Natural killer cell (primary cell): ENCODE measurements at regions not wholly inside any gene's neighbourhood (a gene's known extent, or its start where the extent isn't known, plus 50 kb on each side); places are given as distances from the start of the nearest gene placed in this dataset.

Experiments used
- ATAC-seq, 3 donors: fragments of 150-1000 bp in 2 of 3; fragments of 200-7000 bp in 1 of 3; cut with Tn5 transposase; 1 replicate in 1 of 3; 2 replicates in 2 of 3; pipeline ENCODE4 v1.10.0; 2021; ENCODE audit warnings: mild to moderate bottlenecking in 2 of 3, moderate library complexity in 2 of 3
- DNase-seq, 2 donors: peaks; one replicate each; pipeline versions ENCODE4 v3.0.0 to v3.0.0-alpha.2; 2013 to 2021; ENCODE audit warnings: mixed read lengths in 1 of 2
- H3K27ac ChIP-seq: one replicate; pipeline ENCODE4 v1.5.1; 2013; ENCODE audit warnings: mild to moderate bottlenecking, low read length
- H3K27me3 ChIP-seq: one replicate; pipeline ENCODE4 v1.6.1; 2013; ENCODE audit warnings: low read length; ENCODE audit not compliant: control insufficient read depth, insufficient read depth
- H3K36me3 ChIP-seq: one replicate; pipeline ENCODE4 v1.6.1; 2013; ENCODE audit warnings: low read length; ENCODE audit not compliant: control insufficient read depth, insufficient read depth
- H3K4me1 ChIP-seq: one replicate; pipeline ENCODE4 v1.6.1; 2013; ENCODE audit warnings: low read length; ENCODE audit not compliant: control insufficient read depth, insufficient read depth
- H3K4me3 ChIP-seq: one replicate; pipeline ENCODE4 v1.5.1; 2013; ENCODE audit warnings: low read length
- H3K9me3 ChIP-seq: one replicate; pipeline ENCODE4 v1.6.1; 2013; ENCODE audit warnings: low read length; ENCODE audit not compliant: control insufficient read depth, insufficient read depth
- H3K27ac Mint-ChIP-seq, 2 donors: one replicate each; pipeline ENCODE4 v1.8.0; 2022; ENCODE audit warnings: mild to moderate bottlenecking in 2 of 2, mixed read lengths in 2 of 2, moderate library complexity in 1 of 2
- H3K27me3 Mint-ChIP-seq, 2 donors: one replicate each; pipeline ENCODE4 v1.8.0; 2022; ENCODE audit warnings: low read depth in 2 of 2, mixed read lengths in 2 of 2
- H3K36me3 Mint-ChIP-seq: one replicate; pipeline ENCODE4 v1.8.0; 2022; ENCODE audit warnings: mixed read lengths
- H3K4me1 Mint-ChIP-seq, 2 donors: one replicate each; pipeline ENCODE4 v1.8.0; 2022; ENCODE audit warnings: mixed read lengths in 2 of 2
- H3K4me3 Mint-ChIP-seq: one replicate; pipeline ENCODE4 v1.8.0; 2022; ENCODE audit warnings: mild to moderate bottlenecking, moderate library complexity, mixed read lengths
- H3K9me3 Mint-ChIP-seq, 2 donors: one replicate each; pipeline ENCODE4 v1.8.0; 2022; ENCODE audit warnings: mixed read lengths in 2 of 2
- CTCF ChIP-seq: fragments of 200-600 bp; IDR thresholded peaks from one replicate; pipeline ENCODE4 v1.8.0; 2022; ENCODE audit warnings: antibody characterized with exemption
- WGBS: methylation state at CpG from one replicate; pipeline ENCODE4 v1.1.7; 2013; ENCODE audit warnings: missing lambda C conversion rate; ENCODE audit not compliant: insufficient coverage; 5-methylcytosine and 5-hydroxymethylcytosine counted together
- intact Hi-C: fragments of 100-400 bp; cut with micrococcal nuclease; formaldehyde crosslinking; loops from one replicate; pipeline ENCODE4 v1.14.2; 2022

- no peak overlapping the region for H3K27ac ChIP-seq
- no peak overlapping the region for H3K4me3 Mint-ChIP-seq
- no peaks in the 10 kb centered on the region for H3K9me3 ChIP-seq
- H3K4me3 ChIP-seq: no peak overlapping the region
- H3K27ac Mint-ChIP-seq: no peak overlapping the region
- no peaks in the 10 kb centered on the region for H3K36me3 ChIP-seq
- WGBS: 60% methylated on average over 2 of the region's 2 CpGs
- no peak for DNase-seq
- ATAC-seq: no peak
- H3K4me1 ChIP-seq: no peaks in the 10 kb centered on the region
- no peaks in the 10 kb centered on the region for H3K36me3 Mint-ChIP-seq
- peaks cover 8 to 30% of the 10 kb centered on the region in 2 donors for H3K27me3 Mint-ChIP-seq
- no peaks in the 10 kb centered on the region for H3K4me1 Mint-ChIP-seq
- no peaks in the 10 kb centered on the region for H3K27me3 ChIP-seq
- intact Hi-C loops: no loop called here
- H3K9me3 Mint-ChIP-seq: no peaks in the 10 kb centered on the region
- TF ChIP-seq CTCF: no peak
Observed at GRCh38 chr4:169849456-169849855, 91.7 kb upstream of the HPF1 start.

GRCh38 chr4:169848018-169848417 is 90.3 kb upstream of the HPF1 start:
- Histone ChIP-seq H3K27ac (no peak overlapping the region), H3K9me3 (no peaks in the 10 kb centered on the region), H3K36me3 (no peaks in the 10 kb centered on the region), H3K4me3 (no peak overlapping the region), H3K27me3 (no peaks in the 10 kb centered on the region), H3K4me1 (no peaks in the 10 kb centered on the region)
- Mint-ChIP-seq H3K4me3 (no peak overlapping the region), H3K36me3 (no peaks in the 10 kb centered on the region), H3K27ac (no peak overlapping the region), H3K9me3 (no peaks in the 10 kb centered on the region), H3K27me3 (peaks cover 10 to 23% of the 10 kb centered on the region in 2 donors), H3K4me1 (no peaks in the 10 kb centered on the region)
- TF ChIP-seq CTCF: no peak
- ATAC-seq (no peak), DNase-seq (no peak)
- 57% methylated on average over 5 of the region's 5 CpGs for WGBS
- intact Hi-C loops: no loop called here

GRCh38 chr4:169847171-169847570 is 89.4 kb upstream of the HPF1 start:
- TF ChIP-seq CTCF: no peak
- Mint-ChIP-seq H3K27me3 (peaks cover 9 to 16% of the 10 kb centered on the region in 2 donors), H3K4me3 (no peak overlapping the region), H3K36me3 (no peaks in the 10 kb centered on the region), H3K27ac (no peak overlapping the region), H3K9me3 (no peaks in the 10 kb centered on the region), H3K4me1 (no peaks in the 10 kb centered on the region)
- ATAC-seq (no peak), DNase-seq (no peak)
- WGBS: 48% methylated on average over 3 of the region's 3 CpGs
- Histone ChIP-seq H3K27ac (no peak overlapping the region), H3K36me3 (no peaks in the 10 kb centered on the region), H3K4me3 (no peak overlapping the region), H3K9me3 (no peaks in the 10 kb centered on the region), H3K4me1 (no peaks in the 10 kb centered on the region), H3K27me3 (no peaks in the 10 kb centered on the region)
- intact Hi-C loops: no loop called here

- 100% methylated on average over 2 of the region's 2 CpGs for WGBS
- Mint-ChIP-seq H3K27me3 (peaks cover 9 to 16% of the 10 kb centered on the region in 2 donors), H3K4me1 (no peaks in the 10 kb centered on the region), H3K9me3 (no peaks in the 10 kb centered on the region), H3K27ac (no peak overlapping the region), H3K4me3 (no peak overlapping the region), H3K36me3 (no peaks in the 10 kb centered on the region)
- no peak overlapping the region for H3K4me3 ChIP-seq
- no peaks in the 10 kb centered on the region for H3K9me3 ChIP-seq
- DNase-seq (no peak), ATAC-seq (no peak)
- intact Hi-C loops: no loop called here
- H3K27ac ChIP-seq: no peak overlapping the region
- TF ChIP-seq CTCF: no peak
- H3K36me3 ChIP-seq: no peaks in the 10 kb centered on the region
- no peaks in the 10 kb centered on the region for H3K27me3 ChIP-seq
- no peaks in the 10 kb centered on the region for H3K4me1 ChIP-seq
Observed at GRCh38 chr4:169846396-169846795, 88.7 kb upstream of the HPF1 start.
